ENCODE measurements at regions not wholly inside any gene's neighbourhood (a gene's known extent, or its start where the extent isn't known, plus 50 kb on each side); places are given as distances from the start of the nearest gene placed in this dataset.
"Not testable (repeated sequence)": the region's sequence is repeated elsewhere in the genome, so short reads cannot be mapped to it uniquely, and the experiment has no call there.

- no peak overlapping the region for H3K4me3 Mint-ChIP-seq
- H3K9me3 Mint-ChIP-seq = no peaks in the 10 kb centered on the region
- DNase-seq (ENCODE audit: extremely low spot score, unreplicated experiment) = no peak
- no peak overlapping the region for H3K27ac Mint-ChIP-seq
- peaks cover 18% of the 10 kb centered on the region for H3K4me1 Mint-ChIP-seq (ENCODE audit: unreplicated experiment)
- no peaks in the 10 kb centered on the region for H3K27me3 Mint-ChIP-seq
- TF ChIP-seq CTCF (conservative IDR thresholded peaks at IDR 0.05) = no peak
- no peaks in the 10 kb centered on the region for H3K36me3 Mint-ChIP-seq
Measured at GRCh38 chr5:121033334-121033733, 569.2 kb downstream of the PRR16 start.

- Mint-ChIP-seq H3K9me3 (no peaks in the 10 kb centered on the region), H3K4me1 (ENCODE audit: unreplicated experiment) (peaks cover 1% of the 10 kb centered on the region), H3K36me3 (no peaks in the 10 kb centered on the region), H3K27me3 (no peaks in the 10 kb centered on the region), H3K4me3 (no peak overlapping the region), H3K27ac (no peak overlapping the region)
- TF ChIP-seq CTCF (conservative IDR thresholded peaks at IDR 0.05) = no peak
- DNase-seq (ENCODE audit: extremely low spot score, unreplicated experiment) = no peak
Measured at GRCh38 chr5:121038438-121038837, 574.3 kb downstream of the PRR16 start.

- Mint-ChIP-seq H3K4me3 (no peak overlapping the region), H3K27ac (no peak overlapping the region), H3K9me3 (no peaks in the 10 kb centered on the region), H3K36me3 (no peaks in the 10 kb centered on the region), H3K4me1 (ENCODE audit: unreplicated experiment) (no peaks in the 10 kb centered on the region), H3K27me3 (no peaks in the 10 kb centered on the region)
- TF ChIP-seq CTCF (conservative IDR thresholded peaks at IDR 0.05) = no peak
- no peak for DNase-seq (ENCODE audit: extremely low spot score, unreplicated experiment)
Measured at GRCh38 chr5:121049971-121050370, 585.9 kb downstream of the PRR16 start.

- Mint-ChIP-seq H3K4me1 (ENCODE audit: unreplicated experiment) (no peaks in the 10 kb centered on the region), H3K9me3 (no peaks in the 10 kb centered on the region), H3K27ac (no peak overlapping the region), H3K36me3 (no peaks in the 10 kb centered on the region), H3K4me3 (no peak overlapping the region), H3K27me3 (no peaks in the 10 kb centered on the region)
- TF ChIP-seq CTCF (conservative IDR thresholded peaks at IDR 0.05) = no peak
- no peak for DNase-seq (ENCODE audit: extremely low spot score, unreplicated experiment)
Measured at GRCh38 chr5:121053055-121053985, 589.2 kb downstream of the PRR16 start.

- H3K4me3 Mint-ChIP-seq = no peak overlapping the region
- H3K9me3 Mint-ChIP-seq = no peaks in the 10 kb centered on the region
- no peak for TF ChIP-seq CTCF (conservative IDR thresholded peaks at IDR 0.05)
- no peaks in the 10 kb centered on the region for H3K36me3 Mint-ChIP-seq
- no peak for DNase-seq (ENCODE audit: extremely low spot score, unreplicated experiment)
- no peaks in the 10 kb centered on the region for H3K27me3 Mint-ChIP-seq
- H3K4me1 Mint-ChIP-seq (ENCODE audit: unreplicated experiment) = no peaks in the 10 kb centered on the region
- no peak overlapping the region for H3K27ac Mint-ChIP-seq
Measured at GRCh38 chr5:121055586-121055985, 591.5 kb downstream of the PRR16 start.

GRCh38 chr5:121064241-121064640, 600.1 kb downstream of the PRR16 start:
- not testable (repeated sequence) for DNase-seq (ENCODE audit: extremely low spot score, unreplicated experiment); H3K27ac Mint-ChIP-seq; H3K36me3 Mint-ChIP-seq; H3K4me1 Mint-ChIP-seq (ENCODE audit: unreplicated experiment); H3K9me3 Mint-ChIP-seq; H3K27me3 Mint-ChIP-seq
- peak overlapping the region; percentile 75 for H3K4me3 Mint-ChIP-seq
